ENCODE measurements at regions not wholly inside any gene's neighbourhood (a gene's known extent, or its start where the extent isn't known, plus 50 kb on each side); places are given as distances from the start of the nearest gene placed in this dataset.

- H3K27ac ChIP-seq (ENCODE audit: low read depth in 2 of 2, low read length in 2 of 2) = no peak overlapping the region
- peaks cover 0 to 6% (median 0%) of the 10 kb centered on the region in 3 donors for H3K9me3 ChIP-seq (ENCODE audit: control insufficient read depth in 2 of 3, insufficient read depth in 1 of 3, low read length in 3 of 3)
- H3K4me3 ChIP-seq (ENCODE audit: low read length in 3 of 3) = no peak overlapping the region
- FAIRE-seq = no peak
- H3K27me3 ChIP-seq (ENCODE audit: control insufficient read depth, insufficient read depth, low read length) = no peaks in the 10 kb centered on the region
- intact Hi-C loops (cut with DNase I) = no loop called here
- no peak for DNase-seq
- H3K4me1 ChIP-seq (ENCODE audit: control insufficient read depth in 2 of 3, insufficient read depth in 2 of 3, low read depth in 1 of 3, low read length in 3 of 3) = peaks cover 0 to 4% (median 3%) of the 10 kb centered on the region in 3 donors
- TF ChIP-seq CTCF (IDR thresholded peaks at IDR 0.05; ENCODE audit: borderline replicate concordance, extremely low read depth, insufficient read depth) = no peak
- H3K36me3 ChIP-seq (ENCODE audit: control insufficient read depth in 2 of 3, insufficient read depth in 3 of 3, low read length in 3 of 3) = no peaks in the 10 kb centered on the region
- H3K9ac ChIP-seq (ENCODE audit: low read length in 3 of 3) = no peak overlapping the region
These were observed 838.0 kb downstream of the DHX35 start for GRCh38 chr20:39800111-39800510.

- Histone ChIP-seq H3K36me3 (ENCODE audit: control insufficient read depth in 2 of 3, insufficient read depth in 3 of 3, low read length in 3 of 3) (no peaks in the 10 kb centered on the region), H3K9me3 (ENCODE audit: control insufficient read depth in 2 of 3, insufficient read depth in 1 of 3, low read length in 3 of 3) (peaks cover 0 to 6% (median 0%) of the 10 kb centered on the region in 3 donors), H3K4me3 (ENCODE audit: low read length in 3 of 3) (no peak overlapping the region), H3K4me1 (ENCODE audit: control insufficient read depth in 2 of 3, insufficient read depth in 2 of 3, low read depth in 1 of 3, low read length in 3 of 3) (peaks cover 0 to 4% (median 3%) of the 10 kb centered on the region in 3 donors), H3K27me3 (ENCODE audit: control insufficient read depth, insufficient read depth, low read length) (no peaks in the 10 kb centered on the region), H3K9ac (ENCODE audit: low read length in 3 of 3) (no peak overlapping the region), H3K27ac (ENCODE audit: low read depth in 2 of 2, low read length in 2 of 2) (no peak overlapping the region)
- intact Hi-C loops (cut with DNase I) = no loop called here
- DNase-seq = no peak
- no peak for TF ChIP-seq CTCF (IDR thresholded peaks at IDR 0.05; ENCODE audit: borderline replicate concordance, extremely low read depth, insufficient read depth)
- no peak for FAIRE-seq
These were observed 837.3 kb downstream of the DHX35 start for GRCh38 chr20:39799366-39799965.

- FAIRE-seq = no peak
These were observed 833.5 kb downstream of the DHX35 start for GRCh38 chr20:39795401-39796272.

More at GRCh38 chr20:39795401-39796272, 833.5 kb downstream of the DHX35 start:
- TF ChIP-seq CTCF (IDR thresholded peaks at IDR 0.05; ENCODE audit: borderline replicate concordance, extremely low read depth, insufficient read depth) = no peak
- Histone ChIP-seq H3K27me3 (ENCODE audit: control insufficient read depth, insufficient read depth, low read length) (no peaks in the 10 kb centered on the region), H3K4me1 (ENCODE audit: control insufficient read depth in 2 of 3, insufficient read depth in 2 of 3, low read depth in 1 of 3, low read length in 3 of 3) (peaks cover 0 to 4% (median 3%) of the 10 kb centered on the region in 3 donors), H3K4me3 (ENCODE audit: low read length in 3 of 3) (no peak overlapping the region), H3K36me3 (ENCODE audit: control insufficient read depth in 2 of 3, insufficient read depth in 3 of 3, low read length in 3 of 3) (no peaks in the 10 kb centered on the region), H3K9ac (ENCODE audit: low read length in 3 of 3) (no peak overlapping the region), H3K9me3 (ENCODE audit: control insufficient read depth in 2 of 3, insufficient read depth in 1 of 3, low read length in 3 of 3) (peaks cover 0 to 6% (median 0%) of the 10 kb centered on the region in 3 donors), H3K27ac (ENCODE audit: low read depth in 2 of 2, low read length in 2 of 2) (no peak overlapping the region)
- DNase-seq = peak in 2 of 5 donors; percentile 5 to 24
- intact Hi-C loops (cut with DNase I) = no loop called here

All from kidney (tissue), 13 donors.